Heart left ventricle (tissue), 13 donors: ENCODE measurements at regions not wholly inside any gene's neighbourhood (a gene's known extent, or its start where the extent isn't known, plus 50 kb on each side); places are given as distances from the start of the nearest gene placed in this dataset.

ENCODE experiments used
- POLR2A ChIP-seq, 2 donors: fragments of 450-650 bp; IDR thresholded peaks; one replicate each; pipeline ENCODE4 v1.6.1; 2017; ENCODE audit warnings: antibody characterized with exemption in 2 of 2, mild to moderate bottlenecking in 2 of 2, moderate library complexity in 2 of 2
- TF ChIP-seq, protein P1 (sequence below), 12 donors: fragments of 200-600 bp; sonication (generic) in 4 of 12; IDR thresholded peaks; one replicate each; pipeline versions ENCODE4 v1.5.0 to v1.8.0; 2018 to 2022; ENCODE audit warnings: antibody characterized with exemption in 12 of 12, mild to moderate bottlenecking in 5 of 12
- donor health status: ischemic (EF 13 %, LVEDD 7.1; RV severe dilation, severe dysfunction).
- donor health status: DM: no; HTN: yes; CAD: no.
- donor health status: DM: no; HTN: no; CAD: no.
- donor health status: ischemic (EF 25% LVEDD 6.9; RV normal size, moderate dysfunction).
- donor health status: ischemic (EF 25% LVEDD 5.7; RV mildly dilated, moderate dysfunction).
- donor health status: ischemic (EF 35%, LVEDD 5.7; RV mildly dilated, moderate dysfunction).
- donor health status: nonischemic (EF 11% LVEDD 7.7; RV severe dilation, severe dysfunction).
- donor health status: DM: yes; HTN: yes; CAD: no.
- donor health status: PGD.
- donor health status: ischemic (EF 29% LVEDD 5.4; RV normal size, mild dysfunction).
- donor health status: nonischemic (EF 23%, LVEDD 6.1; RV moderate dilation, normal function).

DNA sequence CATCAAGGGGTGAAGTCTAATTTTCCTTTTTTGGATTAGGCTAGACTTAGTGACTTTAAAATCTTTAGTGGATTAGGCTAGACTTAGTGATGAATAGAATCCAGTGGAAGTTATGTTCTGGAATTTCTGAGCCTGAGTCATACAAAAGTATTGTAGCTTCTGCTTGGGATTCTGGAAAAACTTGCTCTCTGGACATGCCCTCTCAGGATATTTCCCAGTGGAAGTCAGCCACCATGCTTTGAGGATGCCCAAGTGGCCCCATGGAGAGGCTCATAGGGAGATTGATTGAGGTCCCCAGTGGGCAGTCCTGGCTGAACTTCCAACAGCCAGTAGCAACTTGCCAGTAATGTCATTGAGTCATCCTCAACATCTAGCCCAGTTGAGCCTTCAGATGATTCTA lies 112.4 kb upstream of the PRLR start:
- no peak for TF ChIP-seq POLR2A (IDR thresholded peaks at IDR 0.05)
- TF ChIP-seq, protein P1, sequence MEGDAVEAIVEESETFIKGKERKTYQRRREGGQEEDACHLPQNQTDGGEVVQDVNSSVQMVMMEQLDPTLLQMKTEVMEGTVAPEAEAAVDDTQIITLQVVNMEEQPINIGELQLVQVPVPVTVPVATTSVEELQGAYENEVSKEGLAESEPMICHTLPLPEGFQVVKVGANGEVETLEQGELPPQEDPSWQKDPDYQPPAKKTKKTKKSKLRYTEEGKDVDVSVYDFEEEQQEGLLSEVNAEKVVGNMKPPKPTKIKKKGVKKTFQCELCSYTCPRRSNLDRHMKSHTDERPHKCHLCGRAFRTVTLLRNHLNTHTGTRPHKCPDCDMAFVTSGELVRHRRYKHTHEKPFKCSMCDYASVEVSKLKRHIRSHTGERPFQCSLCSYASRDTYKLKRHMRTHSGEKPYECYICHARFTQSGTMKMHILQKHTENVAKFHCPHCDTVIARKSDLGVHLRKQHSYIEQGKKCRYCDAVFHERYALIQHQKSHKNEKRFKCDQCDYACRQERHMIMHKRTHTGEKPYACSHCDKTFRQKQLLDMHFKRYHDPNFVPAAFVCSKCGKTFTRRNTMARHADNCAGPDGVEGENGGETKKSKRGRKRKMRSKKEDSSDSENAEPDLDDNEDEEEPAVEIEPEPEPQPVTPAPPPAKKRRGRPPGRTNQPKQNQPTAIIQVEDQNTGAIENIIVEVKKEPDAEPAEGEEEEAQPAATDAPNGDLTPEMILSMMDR (IDR thresholded peaks at IDR 0.05): no peak
